CMK (cell line): ENCODE measurements at regions not wholly inside any gene's neighbourhood (a gene's known extent, or its start where the extent isn't known, plus 50 kb on each side); places are given as distances from the start of the nearest gene placed in this dataset.

Experiments used
- DNase-seq: peaks from one replicate; pipeline ENCODE4 v3.0.0-alpha.2; 2010; ENCODE audit warnings: low read depth

GRCh38 chr15:95972041-95972553 is 358.4 kb upstream of the NR2F2 start:
- no peak for DNase-seq

- no peak for DNase-seq
Observed at GRCh38 chr15:95972812-95973211, 357.7 kb upstream of the NR2F2 start.

GRCh38 chr15:95973566-95974256 is 356.8 kb upstream of the NR2F2 start:
- no peak for DNase-seq

GRCh38 chr15:95975212-95975611 is 355.3 kb upstream of the NR2F2 start:
- no peak for DNase-seq

- no peak for DNase-seq
Observed at GRCh38 chr15:95979286-95979685, 351.2 kb upstream of the NR2F2 start.

GRCh38 chr15:95981209-95981608 is 349.3 kb upstream of the NR2F2 start:
- DNase-seq: no peak

GRCh38 chr15:95987299-95987698 is 343.2 kb upstream of the NR2F2 start:
- DNase-seq: no peak

- no peak for DNase-seq
Observed at GRCh38 chr15:95987886-95988573, 342.5 kb upstream of the NR2F2 start.

GRCh38 chr15:95988574-95988887 is 342.0 kb upstream of the NR2F2 start:
- DNase-seq: no peak

- no peak for DNase-seq
Observed at GRCh38 chr15:95989392-95989791, 341.1 kb upstream of the NR2F2 start.

GRCh38 chr15:95990833-95991232 is 339.7 kb upstream of the NR2F2 start:
- DNase-seq: no peak

GRCh38 chr15:95994418-95994817 is 336.1 kb upstream of the NR2F2 start:
- DNase-seq: no peak

- DNase-seq: no peak
Observed at GRCh38 chr15:95995375-95996168, 334.9 kb upstream of the NR2F2 start.

GRCh38 chr15:95996494-95996893 is 334.0 kb upstream of the NR2F2 start:
- peak; percentile 25 for DNase-seq

GRCh38 chr15:95998935-95999334 is 331.6 kb upstream of the NR2F2 start:
- DNase-seq: no peak

- no peak for DNase-seq
Observed at GRCh38 chr15:96002890-96003859, 327.3 kb upstream of the NR2F2 start.

- DNase-seq: no peak
Observed at GRCh38 chr15:96005906-96006305, 324.6 kb upstream of the NR2F2 start.

GRCh38 chr15:96011136-96011535 is 319.4 kb upstream of the NR2F2 start:
- DNase-seq: no peak

GRCh38 chr15:96014939-96015338 is 315.6 kb upstream of the NR2F2 start:
- DNase-seq: no peak

GRCh38 chr15:96019114-96019513 is 311.4 kb upstream of the NR2F2 start:
- DNase-seq: no peak

GRCh38 chr15:96020133-96020532 is 310.4 kb upstream of the NR2F2 start:
- DNase-seq: no peak

- no peak for DNase-seq
Observed at GRCh38 chr15:96020797-96021196, 309.7 kb upstream of the NR2F2 start.
